ENCODE measurements at regions not wholly inside any gene's neighbourhood (a gene's known extent, or its start where the extent isn't known, plus 50 kb on each side); places are given as distances from the start of the nearest gene placed in this dataset.

DNA sequence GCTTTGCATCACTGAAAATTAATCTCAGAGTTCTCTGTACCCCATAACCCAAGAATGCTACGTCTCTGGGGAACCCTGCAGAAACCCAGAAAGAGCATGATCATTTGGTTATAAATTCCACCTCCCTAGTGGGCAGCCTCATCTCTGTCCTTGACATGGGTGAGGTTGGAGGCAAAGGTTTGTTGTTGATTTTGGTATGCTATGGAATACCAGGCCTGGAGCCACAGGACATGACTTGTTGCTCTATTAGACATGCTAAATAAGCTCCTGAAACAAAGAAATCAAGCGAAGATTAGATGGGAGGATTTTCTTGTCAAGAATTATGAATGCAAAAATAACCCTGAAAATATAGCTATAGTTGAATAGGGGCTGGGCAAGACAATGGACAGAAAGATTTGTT is 197.4 kb upstream of the CAMK1G start:
- TF ChIP-seq, protein P1, sequence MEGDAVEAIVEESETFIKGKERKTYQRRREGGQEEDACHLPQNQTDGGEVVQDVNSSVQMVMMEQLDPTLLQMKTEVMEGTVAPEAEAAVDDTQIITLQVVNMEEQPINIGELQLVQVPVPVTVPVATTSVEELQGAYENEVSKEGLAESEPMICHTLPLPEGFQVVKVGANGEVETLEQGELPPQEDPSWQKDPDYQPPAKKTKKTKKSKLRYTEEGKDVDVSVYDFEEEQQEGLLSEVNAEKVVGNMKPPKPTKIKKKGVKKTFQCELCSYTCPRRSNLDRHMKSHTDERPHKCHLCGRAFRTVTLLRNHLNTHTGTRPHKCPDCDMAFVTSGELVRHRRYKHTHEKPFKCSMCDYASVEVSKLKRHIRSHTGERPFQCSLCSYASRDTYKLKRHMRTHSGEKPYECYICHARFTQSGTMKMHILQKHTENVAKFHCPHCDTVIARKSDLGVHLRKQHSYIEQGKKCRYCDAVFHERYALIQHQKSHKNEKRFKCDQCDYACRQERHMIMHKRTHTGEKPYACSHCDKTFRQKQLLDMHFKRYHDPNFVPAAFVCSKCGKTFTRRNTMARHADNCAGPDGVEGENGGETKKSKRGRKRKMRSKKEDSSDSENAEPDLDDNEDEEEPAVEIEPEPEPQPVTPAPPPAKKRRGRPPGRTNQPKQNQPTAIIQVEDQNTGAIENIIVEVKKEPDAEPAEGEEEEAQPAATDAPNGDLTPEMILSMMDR (IDR thresholded peaks at IDR 0.05; ENCODE audit: low read length, missing control alignments): no peak
- no peak overlapping the region for H3K4me3 ChIP-seq (replicated peaks; ENCODE audit: low read depth, low read length)
- DNase-seq (ENCODE audit: low read depth): no peak

DNA sequence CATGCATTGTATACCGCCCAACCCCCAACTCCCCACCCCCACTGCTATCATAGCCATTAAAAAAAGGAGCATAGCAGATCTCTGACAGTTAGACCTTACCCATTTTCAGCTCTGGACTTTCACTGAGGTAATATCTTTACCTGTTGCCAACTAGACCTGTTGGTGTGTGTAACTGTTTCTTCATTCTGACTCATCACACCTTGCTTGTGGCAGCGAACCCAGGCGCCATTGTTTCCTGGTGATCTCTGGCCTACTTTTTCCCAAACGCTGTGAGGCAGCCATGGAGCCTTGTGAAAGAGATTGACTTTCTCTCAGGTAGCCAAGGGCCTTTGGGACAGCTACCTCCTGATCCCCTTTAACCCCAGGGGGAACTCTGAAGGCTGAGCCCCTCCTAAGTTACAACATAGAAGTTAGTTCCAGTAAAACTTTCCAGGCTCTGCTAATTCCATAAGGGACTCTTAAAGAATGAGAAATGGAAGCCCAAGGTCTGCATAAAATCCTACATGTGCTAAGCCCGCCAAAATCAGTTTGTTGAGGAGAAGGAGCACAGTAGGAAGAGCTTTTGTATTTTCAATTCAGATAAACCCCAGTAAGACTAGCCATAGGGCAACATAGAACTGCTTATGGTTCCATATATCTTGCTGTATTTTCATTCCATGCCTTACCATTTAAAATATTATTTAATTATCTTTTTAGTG is 196.1 kb upstream of the CAMK1G start:
- H3K4me3 ChIP-seq (replicated peaks; ENCODE audit: low read depth, low read length): no peak overlapping the region
- TF ChIP-seq, protein P1 (IDR thresholded peaks at IDR 0.05; ENCODE audit: low read length, missing control alignments): no peak
- DNase-seq (ENCODE audit: low read depth): no peak

DNA sequence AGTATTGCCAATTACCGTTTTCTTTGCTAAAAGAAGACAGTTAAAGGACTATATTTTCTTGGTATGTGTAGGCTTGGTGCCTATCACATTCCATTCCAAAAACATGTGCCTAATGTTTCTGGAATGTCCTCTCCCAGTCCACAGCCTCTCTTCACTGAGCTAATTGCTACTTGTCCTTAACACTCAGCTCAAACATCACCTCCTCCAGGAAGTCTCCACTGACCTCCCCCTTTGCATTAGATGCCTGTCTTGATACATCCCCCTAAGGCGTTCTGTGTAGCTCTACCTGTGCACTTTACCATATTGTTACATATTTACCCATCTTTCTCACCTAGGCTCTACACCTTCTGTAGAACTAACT is 195.6 kb upstream of the CAMK1G start:
- TF ChIP-seq, protein P1 (IDR thresholded peaks at IDR 0.05; ENCODE audit: low read length, missing control alignments): no peak
- H3K4me3 ChIP-seq (replicated peaks; ENCODE audit: low read depth, low read length): no peak overlapping the region
- peak; percentile 54 for DNase-seq (ENCODE audit: low read depth)

DNA sequence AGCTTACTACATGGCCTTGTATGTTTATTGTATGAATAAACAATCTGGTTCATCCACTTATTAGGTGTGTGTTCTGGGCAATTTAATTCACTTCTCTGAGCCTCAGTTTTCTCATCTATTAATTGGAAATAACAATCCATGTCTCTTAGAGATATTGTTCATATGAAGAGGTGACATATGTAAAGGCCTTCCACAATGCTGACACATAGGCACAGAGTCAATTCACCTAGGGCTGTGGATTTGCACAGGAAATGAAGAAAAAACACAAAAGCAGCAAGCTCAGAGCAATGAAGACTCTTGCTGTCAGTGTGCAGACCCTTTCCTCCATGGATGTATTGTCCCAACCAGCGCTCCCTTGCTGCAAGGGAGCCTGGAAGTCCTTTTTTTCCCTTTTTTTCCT is 195.2 kb upstream of the CAMK1G start:
- TF ChIP-seq, protein P1 (IDR thresholded peaks at IDR 0.05; ENCODE audit: low read length, missing control alignments): no peak
- no peak for DNase-seq (ENCODE audit: low read depth)
- H3K4me3 ChIP-seq (replicated peaks; ENCODE audit: low read depth, low read length): no peak overlapping the region

DNA sequence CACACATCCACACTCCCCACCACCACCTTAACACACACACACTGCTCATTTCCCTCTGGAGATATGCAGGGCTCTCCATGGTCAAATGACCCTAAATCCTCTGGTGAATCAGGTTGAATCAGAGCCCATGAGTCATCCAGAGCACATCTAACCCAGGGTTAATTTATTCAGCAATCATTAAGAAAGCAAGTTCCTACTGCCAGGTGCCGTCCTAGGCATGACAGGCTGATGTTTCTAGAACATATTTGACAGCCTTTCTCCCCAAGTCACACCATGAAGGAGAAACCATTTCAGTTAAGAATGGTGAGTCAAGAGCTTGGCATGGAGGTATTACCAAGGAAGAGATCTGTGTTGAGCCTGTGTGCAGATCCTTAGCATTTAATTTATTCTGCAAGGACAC is 194.3 kb upstream of the CAMK1G start:
- peak; percentile 57 for DNase-seq (ENCODE audit: low read depth)
- H3K4me3 ChIP-seq (replicated peaks; ENCODE audit: low read depth, low read length): no peak overlapping the region
- TF ChIP-seq, protein P1 (IDR thresholded peaks at IDR 0.05; ENCODE audit: low read length, missing control alignments): no peak

DNA sequence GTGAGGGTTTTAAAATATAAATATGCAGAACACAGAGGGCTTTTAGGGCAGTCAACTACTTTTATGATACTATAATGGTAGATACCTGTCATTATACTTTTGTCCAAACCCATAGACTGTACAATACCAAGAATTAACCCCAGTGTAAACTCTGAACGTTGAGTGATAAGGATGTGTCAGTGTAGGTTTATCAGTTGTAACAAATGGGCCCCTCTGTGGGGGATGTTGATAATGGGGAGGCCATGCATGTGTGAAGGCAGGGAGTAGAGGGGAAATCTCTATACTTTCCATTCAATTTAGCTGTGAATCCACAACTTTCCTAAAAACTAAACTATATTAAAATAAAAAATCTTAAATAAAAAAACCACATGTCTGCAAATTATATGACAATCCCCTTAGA is 193.5 kb upstream of the CAMK1G start:
- TF ChIP-seq, protein P1 (IDR thresholded peaks at IDR 0.05; ENCODE audit: low read length, missing control alignments): no peak
- no peak overlapping the region for H3K4me3 ChIP-seq (replicated peaks; ENCODE audit: low read depth, low read length)
- DNase-seq (ENCODE audit: low read depth): no peak

DNA sequence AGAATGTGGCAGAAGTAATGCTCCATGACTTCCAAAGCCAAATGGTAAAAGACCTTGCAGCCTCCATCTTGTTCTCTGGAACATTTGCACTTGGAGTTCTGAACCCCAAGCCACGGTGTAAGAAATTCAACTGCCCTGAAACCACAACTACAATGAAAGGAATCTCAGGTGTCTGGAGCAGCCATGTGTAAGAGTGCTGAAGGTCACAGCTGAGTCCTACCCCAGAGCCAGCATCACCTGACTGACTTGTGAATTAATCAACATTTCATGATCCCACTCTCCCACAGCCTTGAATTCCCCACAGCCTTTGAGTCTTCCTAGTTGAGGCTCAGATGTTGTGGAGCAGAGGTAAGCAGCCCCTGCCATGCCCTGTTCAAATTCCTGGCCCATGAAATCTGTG is 192.8 kb upstream of the CAMK1G start:
- DNase-seq (ENCODE audit: low read depth): no peak
- H3K4me3 ChIP-seq (replicated peaks; ENCODE audit: low read depth, low read length): no peak overlapping the region
- TF ChIP-seq, protein P1 (IDR thresholded peaks at IDR 0.05; ENCODE audit: low read length, missing control alignments): no peak

All from fibroblast of pulmonary artery (primary cell).